HG03521 (cell line): ENCODE measurements at regions not wholly inside any gene's neighbourhood (a gene's known extent, or its start where the extent isn't known, plus 50 kb on each side); places are given as distances from the start of the nearest gene placed in this dataset.

Source experiments
- ATAC-seq: cut with Tn5 transposase; IDR thresholded peaks from one replicate; pipeline ENCODE4 v1.9.1; 2021; ENCODE audit warnings: mild to moderate bottlenecking, moderate library complexity; ENCODE audit not compliant: unreplicated experiment

GRCh38 chr2:129896226-129897100 is 83.0 kb upstream of the RAB6C start:
- no peak for ATAC-seq

- no peak for ATAC-seq
Observed at GRCh38 chr2:129901754-129902415, 77.6 kb upstream of the RAB6C start.

GRCh38 chr2:129902731-129903585 is 76.5 kb upstream of the RAB6C start:
- no peak for ATAC-seq

GRCh38 chr2:129903586-129904425 is 75.7 kb upstream of the RAB6C start:
- ATAC-seq = no peak

GRCh38 chr2:129904532-129905446 is 74.7 kb upstream of the RAB6C start:
- no peak for ATAC-seq

GRCh38 chr2:129905664-129906081 is 73.8 kb upstream of the RAB6C start:
- ATAC-seq = no peak

GRCh38 chr2:129906139-129906860 is 73.2 kb upstream of the RAB6C start:
- no peak for ATAC-seq

GRCh38 chr2:129906861-129907235 is 72.6 kb upstream of the RAB6C start:
- no peak for ATAC-seq

GRCh38 chr2:129907256-129907998 is 72.0 kb upstream of the RAB6C start:
- ATAC-seq = no peak

- no peak for ATAC-seq
Observed at GRCh38 chr2:129908721-129909373, 70.6 kb upstream of the RAB6C start.

GRCh38 chr2:129909651-129910418 is 69.6 kb upstream of the RAB6C start:
- no peak for ATAC-seq

- no peak for ATAC-seq
Observed at GRCh38 chr2:129910446-129911362, 68.8 kb upstream of the RAB6C start.

- no peak for ATAC-seq
Observed at GRCh38 chr2:129911363-129912065, 68.0 kb upstream of the RAB6C start.

GRCh38 chr2:129912066-129912820 is 67.2 kb upstream of the RAB6C start:
- ATAC-seq = no peak
